ENCODE measurements at regions not wholly inside any gene's neighbourhood (a gene's known extent, or its start where the extent isn't known, plus 50 kb on each side); places are given as distances from the start of the nearest gene placed in this dataset.

GRCh38 chr21:41064334-41064791, 103.6 kb upstream of the BACE2 start:
- TF ChIP-seq POLR2A (IDR thresholded peaks at IDR 0.05; ENCODE audit: low read depth, low read length) = no peak
- TF ChIP-seq TAF1 (IDR thresholded peaks at IDR 0.05; ENCODE audit: borderline replicate concordance, low read depth, low read length) = no peak
